ENCODE measurements at regions not wholly inside any gene's neighbourhood (a gene's known extent, or its start where the extent isn't known, plus 50 kb on each side); places are given as distances from the start of the nearest gene placed in this dataset.
A peak's percentile ranks its signal among the peaks of the same experiment; 100 is the strongest.
"Not testable (repeated sequence)": the region's sequence is repeated elsewhere in the genome, so short reads cannot be mapped to it uniquely, and the experiment has no call there.

GRCh38 chr16:7866144-7866543 is 533.5 kb downstream of the RBFOX1 start:
- ATAC-seq (peak; percentile 61), DNase-seq (ENCODE audit: low spot score) (peak; percentile 11)
- Mint-ChIP-seq H3K27me3 (ENCODE audit: insufficient read depth, low read depth, poor library complexity) (peaks cover 10% of the 10 kb centered on the region), H3K4me1 (peaks cover 26% of the 10 kb centered on the region), H3K27ac (no peak overlapping the region), H3K4me3 (no peak overlapping the region), H3K9me3 (peaks cover 5% of the 10 kb centered on the region; the same call in 1 of the 3 replicates), H3K36me3 (ENCODE audit: low read depth) (no peaks in the 10 kb centered on the region)
- Histone ChIP-seq H3K36me3 (ENCODE audit: insufficient read depth) (no peaks in the 10 kb centered on the region), H3K27ac (ENCODE audit: low read depth) (no peak overlapping the region), H3K4me2 (no peak overlapping the region), H3K79me2 (replicated peaks; ENCODE audit: insufficient read depth) (no peaks in the 10 kb centered on the region), H4K20me1 (replicated peaks; ENCODE audit: insufficient read depth) (no peaks in the 10 kb centered on the region), H2AFZ (no peak overlapping the region), H3K27me3 (ENCODE audit: insufficient read depth) (no peaks in the 10 kb centered on the region), H3K4me1 (ENCODE audit: insufficient read depth) (peaks cover 7% of the 10 kb centered on the region; the same call in 1 of the 2 replicates), H3F3A (replicated peaks; ENCODE audit: low read depth) (no peaks in the 10 kb centered on the region), H3K4me3 (no peak overlapping the region), H3K9me2 (ENCODE audit: insufficient read depth) (no peaks in the 10 kb centered on the region)
- TF ChIP-seq NANOG (IDR thresholded peaks at IDR 0.05; ENCODE audit: borderline replicate concordance) = no peak
- TF ChIP-seq EZH2phosphoT487 (IDR thresholded peaks at IDR 0.05; ENCODE audit: unreplicated experiment) = no peak
- TF ChIP-seq, protein P1, sequence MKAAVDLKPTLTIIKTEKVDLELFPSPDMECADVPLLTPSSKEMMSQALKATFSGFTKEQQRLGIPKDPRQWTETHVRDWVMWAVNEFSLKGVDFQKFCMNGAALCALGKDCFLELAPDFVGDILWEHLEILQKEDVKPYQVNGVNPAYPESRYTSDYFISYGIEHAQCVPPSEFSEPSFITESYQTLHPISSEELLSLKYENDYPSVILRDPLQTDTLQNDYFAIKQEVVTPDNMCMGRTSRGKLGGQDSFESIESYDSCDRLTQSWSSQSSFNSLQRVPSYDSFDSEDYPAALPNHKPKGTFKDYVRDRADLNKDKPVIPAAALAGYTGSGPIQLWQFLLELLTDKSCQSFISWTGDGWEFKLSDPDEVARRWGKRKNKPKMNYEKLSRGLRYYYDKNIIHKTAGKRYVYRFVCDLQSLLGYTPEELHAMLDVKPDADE (IDR thresholded peaks at IDR 0.05) = no peak
- TF ChIP-seq STAT1 (IDR thresholded peaks at IDR 0.05; ENCODE audit: unreplicated experiment) = no peak
- TF ChIP-seq, protein P2, sequence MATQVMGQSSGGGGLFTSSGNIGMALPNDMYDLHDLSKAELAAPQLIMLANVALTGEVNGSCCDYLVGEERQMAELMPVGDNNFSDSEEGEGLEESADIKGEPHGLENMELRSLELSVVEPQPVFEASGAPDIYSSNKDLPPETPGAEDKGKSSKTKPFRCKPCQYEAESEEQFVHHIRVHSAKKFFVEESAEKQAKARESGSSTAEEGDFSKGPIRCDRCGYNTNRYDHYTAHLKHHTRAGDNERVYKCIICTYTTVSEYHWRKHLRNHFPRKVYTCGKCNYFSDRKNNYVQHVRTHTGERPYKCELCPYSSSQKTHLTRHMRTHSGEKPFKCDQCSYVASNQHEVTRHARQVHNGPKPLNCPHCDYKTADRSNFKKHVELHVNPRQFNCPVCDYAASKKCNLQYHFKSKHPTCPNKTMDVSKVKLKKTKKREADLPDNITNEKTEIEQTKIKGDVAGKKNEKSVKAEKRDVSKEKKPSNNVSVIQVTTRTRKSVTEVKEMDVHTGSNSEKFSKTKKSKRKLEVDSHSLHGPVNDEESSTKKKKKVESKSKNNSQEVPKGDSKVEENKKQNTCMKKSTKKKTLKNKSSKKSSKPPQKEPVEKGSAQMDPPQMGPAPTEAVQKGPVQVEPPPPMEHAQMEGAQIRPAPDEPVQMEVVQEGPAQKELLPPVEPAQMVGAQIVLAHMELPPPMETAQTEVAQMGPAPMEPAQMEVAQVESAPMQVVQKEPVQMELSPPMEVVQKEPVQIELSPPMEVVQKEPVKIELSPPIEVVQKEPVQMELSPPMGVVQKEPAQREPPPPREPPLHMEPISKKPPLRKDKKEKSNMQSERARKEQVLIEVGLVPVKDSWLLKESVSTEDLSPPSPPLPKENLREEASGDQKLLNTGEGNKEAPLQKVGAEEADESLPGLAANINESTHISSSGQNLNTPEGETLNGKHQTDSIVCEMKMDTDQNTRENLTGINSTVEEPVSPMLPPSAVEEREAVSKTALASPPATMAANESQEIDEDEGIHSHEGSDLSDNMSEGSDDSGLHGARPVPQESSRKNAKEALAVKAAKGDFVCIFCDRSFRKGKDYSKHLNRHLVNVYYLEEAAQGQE (IDR thresholded peaks at IDR 0.05; ENCODE audit: unreplicated experiment) = no peak

GRCh38 chr16:7865393-7865792 is 532.7 kb downstream of the RBFOX1 start:
- not testable (repeated sequence) for H2AFZ ChIP-seq; H3K27me3 Mint-ChIP-seq (ENCODE audit: insufficient read depth, low read depth, poor library complexity); H3K4me3 Mint-ChIP-seq; H4K20me1 ChIP-seq (replicated peaks; ENCODE audit: insufficient read depth); H3F3A ChIP-seq (replicated peaks; ENCODE audit: low read depth); DNase-seq (ENCODE audit: low spot score); H3K79me2 ChIP-seq (replicated peaks; ENCODE audit: insufficient read depth); H3K27ac ChIP-seq (ENCODE audit: low read depth); ATAC-seq; H3K4me3 ChIP-seq; H3K4me1 ChIP-seq (ENCODE audit: insufficient read depth); H3K9me2 ChIP-seq (ENCODE audit: insufficient read depth); H3K27ac Mint-ChIP-seq; H3K36me3 Mint-ChIP-seq (ENCODE audit: low read depth); H3K4me2 ChIP-seq; H3K9me3 Mint-ChIP-seq; H3K27me3 ChIP-seq (ENCODE audit: insufficient read depth); H3K36me3 ChIP-seq (ENCODE audit: insufficient read depth)
- peaks cover 26% of the 10 kb centered on the region for H3K4me1 Mint-ChIP-seq

Measured in GM23338 (cell line).